Loucy (cell line): ENCODE measurements at regions not wholly inside any gene's neighbourhood (a gene's known extent, or its start where the extent isn't known, plus 50 kb on each side); places are given as distances from the start of the nearest gene placed in this dataset.

ENCODE experiments used
- CTCF ChIP-seq: fragments of 200-600 bp; sonication (generic); conservative IDR thresholded peaks from 2 replicates; pipeline ENCODE4 v1.5.1; 2014; ENCODE audit warnings: mild to moderate bottlenecking, antibody characterized with exemption, low read length
- EZH2phosphoT487 ChIP-seq: fragments of 200-600 bp; IDR thresholded peaks from 2 replicates; pipeline ENCODE4 v1.6.1; 2018; ENCODE audit warnings: antibody characterized with exemption, mild to moderate bottlenecking, moderate library complexity, borderline replicate concordance

- no peak for TF ChIP-seq CTCF
- TF ChIP-seq EZH2phosphoT487: no peak
These were observed 212.6 kb downstream of the DTHD1 start for GRCh38 chr4:36494016-36494415.
